ENCODE measurements at regions not wholly inside any gene's neighbourhood (a gene's known extent, or its start where the extent isn't known, plus 50 kb on each side); places are given as distances from the start of the nearest gene placed in this dataset.

DNA sequence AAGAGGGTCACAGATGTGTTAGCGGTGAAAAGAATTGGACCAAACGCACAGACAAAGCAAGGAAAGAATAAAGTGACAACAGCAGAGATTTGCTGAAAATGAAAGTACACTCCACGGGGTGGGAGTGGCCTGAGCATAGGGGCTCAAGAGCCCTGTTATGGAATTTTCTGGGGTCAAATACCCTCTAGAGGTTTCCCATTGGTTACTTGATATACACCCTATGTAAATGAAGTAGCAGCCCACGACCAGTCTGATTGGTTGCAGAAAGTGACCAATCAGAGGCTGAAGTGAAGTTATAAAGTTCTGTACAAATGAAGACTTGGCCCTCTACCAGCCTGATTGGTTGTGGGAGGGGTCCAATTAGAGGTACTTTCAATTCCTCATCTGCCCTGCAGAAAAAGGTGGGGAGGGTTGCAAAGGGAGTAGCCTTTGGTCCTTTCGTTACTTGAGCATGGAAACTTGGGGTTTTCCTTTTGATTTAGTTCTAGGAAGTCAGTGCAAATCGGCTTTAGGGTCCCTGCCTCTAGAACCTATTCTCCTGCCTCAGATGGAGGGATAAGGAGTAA, 125.6 kb upstream of the PRPS1L1 start:
- no peak for DNase-seq (ENCODE audit: low spot score)

- DNase-seq (ENCODE audit: low spot score): no peak
Measured at GRCh38 chr7:18154726-18155125, 127.1 kb upstream of the PRPS1L1 start.

- DNase-seq (ENCODE audit: low spot score): no peak
Measured at GRCh38 chr7:18157233-18157632, 129.6 kb upstream of the PRPS1L1 start.

GRCh38 chr7:18162657-18163056, 135.0 kb upstream of the PRPS1L1 start:
- DNase-seq (ENCODE audit: low spot score): no peak

- DNase-seq (ENCODE audit: low spot score): no peak
Measured at GRCh38 chr7:18163091-18163490, 135.4 kb upstream of the PRPS1L1 start.

DNA sequence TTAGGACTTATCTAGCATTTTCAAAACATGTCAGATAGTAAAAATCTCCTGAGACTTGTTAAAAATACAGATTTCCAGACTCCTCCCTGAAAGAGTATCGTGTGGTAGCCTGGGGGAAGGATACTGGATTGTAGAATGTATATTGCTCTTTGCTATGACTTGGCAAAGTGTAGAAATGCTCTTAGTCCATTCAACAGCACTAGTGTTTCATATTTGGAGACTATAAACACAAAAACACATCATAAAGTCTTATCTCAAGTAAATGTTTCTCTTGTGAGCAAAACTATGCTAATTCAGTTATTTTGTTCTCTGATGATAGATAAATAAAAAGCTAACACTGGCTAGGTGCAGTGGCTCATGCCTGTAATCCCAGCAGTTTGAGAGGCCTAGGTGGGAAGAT, 137.5 kb upstream of the PRPS1L1 start:
- DNase-seq (ENCODE audit: low spot score): no peak

- no peak for DNase-seq (ENCODE audit: low spot score)
Measured at GRCh38 chr7:18166002-18166401, 138.4 kb upstream of the PRPS1L1 start.

- no peak for DNase-seq (ENCODE audit: low spot score)
Measured at GRCh38 chr7:18167815-18168214, 140.2 kb upstream of the PRPS1L1 start.

GRCh38 chr7:18174996-18175395, 147.3 kb upstream of the PRPS1L1 start:
- DNase-seq (ENCODE audit: low spot score): no peak

GRCh38 chr7:18175801-18176450, 148.3 kb upstream of the PRPS1L1 start:
- DNase-seq (ENCODE audit: low spot score): peak; percentile 4

DNA sequence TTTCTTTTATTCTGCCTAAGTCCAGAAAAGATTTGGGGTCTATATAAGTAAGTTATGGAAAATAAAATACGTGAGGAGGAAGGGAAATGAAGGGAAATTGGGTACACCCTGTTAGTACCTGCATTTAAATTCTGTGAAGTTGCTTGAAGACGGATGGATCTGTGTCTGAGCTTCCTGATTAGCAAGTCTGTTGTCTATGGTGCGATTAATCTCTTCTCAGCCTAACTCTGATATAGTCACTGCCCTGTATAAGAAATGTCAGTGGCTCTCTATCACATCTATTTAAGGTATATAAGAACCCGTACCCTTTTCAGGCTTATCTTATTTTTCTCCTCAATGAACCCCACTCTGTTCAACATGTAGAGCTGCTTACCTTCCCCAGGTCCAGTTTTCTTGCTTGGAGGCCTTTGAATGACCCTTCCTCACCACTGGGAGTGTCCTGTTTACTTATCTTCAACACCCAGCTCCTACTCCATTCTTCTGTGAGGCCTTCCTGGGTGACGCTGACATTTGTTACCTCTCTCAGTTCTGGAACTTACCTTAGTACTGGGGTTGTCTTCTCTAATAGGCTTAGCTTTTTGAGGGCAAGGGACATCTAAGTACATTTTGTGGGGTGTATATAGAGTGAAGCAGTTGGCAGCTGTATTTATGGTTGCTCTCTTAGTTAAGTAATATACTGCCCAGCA, 149.6 kb upstream of the PRPS1L1 start:
- no peak for DNase-seq (ENCODE audit: low spot score)

- no peak for DNase-seq (ENCODE audit: low spot score)
Measured at GRCh38 chr7:18177815-18178660, 150.4 kb upstream of the PRPS1L1 start.

GRCh38 chr7:18179093-18179492, 151.4 kb upstream of the PRPS1L1 start:
- no peak for DNase-seq (ENCODE audit: low spot score)

- no peak for DNase-seq (ENCODE audit: low spot score)
Measured at GRCh38 chr7:18180685-18181084, 153.0 kb upstream of the PRPS1L1 start.

GRCh38 chr7:18189500-18190126, 162.0 kb upstream of the PRPS1L1 start:
- DNase-seq (ENCODE audit: low spot score): no peak

DNA sequence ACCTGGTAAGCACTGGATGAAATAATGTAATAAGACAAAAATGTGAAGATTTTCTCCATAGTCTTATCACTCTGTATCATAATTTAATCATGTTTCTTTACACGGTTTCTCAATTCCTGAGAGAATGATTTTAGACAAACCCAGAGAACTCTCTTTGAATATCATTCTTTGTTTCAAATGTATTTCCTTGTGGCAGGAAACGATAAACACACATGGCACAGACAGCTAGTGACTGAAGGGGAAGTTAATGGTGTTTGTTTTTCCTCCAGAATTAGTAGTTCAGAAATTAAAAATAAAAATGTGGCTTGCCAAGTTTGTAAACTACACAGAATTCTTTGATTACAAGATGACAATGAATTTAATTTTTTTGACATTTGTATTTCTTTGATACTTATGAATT, 163.7 kb upstream of the PRPS1L1 start:
- DNase-seq (ENCODE audit: low spot score): no peak

- no peak for DNase-seq (ENCODE audit: low spot score)
Measured at GRCh38 chr7:18191862-18192625, 164.4 kb upstream of the PRPS1L1 start.

DNA sequence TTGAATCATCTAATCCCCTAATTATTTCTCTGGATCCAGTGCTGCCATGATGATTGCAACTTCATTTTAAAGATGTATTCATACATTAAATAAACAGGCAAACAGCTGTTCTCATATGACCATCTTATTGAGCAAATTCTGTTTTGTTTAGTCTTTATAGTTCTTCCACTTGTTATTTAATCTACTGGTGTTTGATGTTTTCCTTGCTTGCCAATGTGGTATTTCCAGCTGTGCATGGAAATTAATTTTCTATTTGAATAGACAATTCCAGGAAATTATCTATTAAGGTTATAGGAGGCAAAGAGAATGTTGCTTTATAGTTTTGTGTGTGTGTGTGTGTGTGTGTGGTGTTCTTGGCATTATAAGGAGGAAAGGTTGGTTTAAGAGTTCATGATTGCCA, 167.0 kb upstream of the PRPS1L1 start:
- DNase-seq (ENCODE audit: low spot score): no peak

GRCh38 chr7:18196638-18197037, 169.0 kb upstream of the PRPS1L1 start:
- DNase-seq (ENCODE audit: low spot score): no peak

- DNase-seq (ENCODE audit: low spot score): no peak
Measured at GRCh38 chr7:18198868-18199267, 171.2 kb upstream of the PRPS1L1 start.

DNA sequence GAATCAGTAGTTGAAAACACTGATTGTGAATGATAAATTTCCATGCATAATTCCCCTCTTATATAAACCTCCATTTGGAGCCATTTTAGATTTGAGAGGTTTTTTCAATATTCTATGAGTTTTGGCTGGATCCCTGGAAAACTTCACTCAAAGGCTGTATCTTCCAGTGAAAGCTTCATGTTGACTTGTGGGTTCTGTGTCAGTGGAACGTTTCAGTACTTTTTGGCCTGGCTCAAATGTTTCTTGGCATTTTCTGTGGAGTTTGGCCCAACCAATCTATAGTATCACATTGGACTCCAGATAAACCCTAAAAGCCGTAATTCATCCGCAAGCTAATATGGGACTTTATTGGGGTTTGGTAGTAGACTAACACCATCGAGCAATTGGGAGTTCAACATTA, 172.6 kb upstream of the PRPS1L1 start:
- DNase-seq (ENCODE audit: low spot score): no peak
